ENCODE measurements at regions not wholly inside any gene's neighbourhood (a gene's known extent, or its start where the extent isn't known, plus 50 kb on each side); places are given as distances from the start of the nearest gene placed in this dataset.

DNA sequence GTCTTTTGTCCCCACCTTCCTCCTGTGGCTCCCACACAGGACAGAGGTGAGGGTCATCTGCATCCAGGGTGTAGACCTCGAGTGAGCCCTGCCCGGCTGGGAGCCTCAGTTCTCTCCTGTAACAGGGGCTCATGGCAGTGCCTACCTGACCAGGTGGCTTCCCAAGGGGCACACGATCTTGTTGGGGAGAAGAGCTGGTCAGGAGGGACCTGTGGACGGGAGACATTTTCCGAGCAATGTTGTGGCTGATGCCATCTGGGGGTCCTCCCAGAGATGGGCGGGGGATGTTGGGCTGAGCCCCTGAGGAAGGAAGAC is 51.9 kb downstream of the CEBPB start:
- DNase-seq (ENCODE audit: low spot score) = no peak
- intact Hi-C loops (cut with DNase I) = loop anchor here in 1 of 2 donors (2.0 kb wide), 1 partner anchor 36 kb away; no protein-coding TSS in a partner anchor

DNA sequence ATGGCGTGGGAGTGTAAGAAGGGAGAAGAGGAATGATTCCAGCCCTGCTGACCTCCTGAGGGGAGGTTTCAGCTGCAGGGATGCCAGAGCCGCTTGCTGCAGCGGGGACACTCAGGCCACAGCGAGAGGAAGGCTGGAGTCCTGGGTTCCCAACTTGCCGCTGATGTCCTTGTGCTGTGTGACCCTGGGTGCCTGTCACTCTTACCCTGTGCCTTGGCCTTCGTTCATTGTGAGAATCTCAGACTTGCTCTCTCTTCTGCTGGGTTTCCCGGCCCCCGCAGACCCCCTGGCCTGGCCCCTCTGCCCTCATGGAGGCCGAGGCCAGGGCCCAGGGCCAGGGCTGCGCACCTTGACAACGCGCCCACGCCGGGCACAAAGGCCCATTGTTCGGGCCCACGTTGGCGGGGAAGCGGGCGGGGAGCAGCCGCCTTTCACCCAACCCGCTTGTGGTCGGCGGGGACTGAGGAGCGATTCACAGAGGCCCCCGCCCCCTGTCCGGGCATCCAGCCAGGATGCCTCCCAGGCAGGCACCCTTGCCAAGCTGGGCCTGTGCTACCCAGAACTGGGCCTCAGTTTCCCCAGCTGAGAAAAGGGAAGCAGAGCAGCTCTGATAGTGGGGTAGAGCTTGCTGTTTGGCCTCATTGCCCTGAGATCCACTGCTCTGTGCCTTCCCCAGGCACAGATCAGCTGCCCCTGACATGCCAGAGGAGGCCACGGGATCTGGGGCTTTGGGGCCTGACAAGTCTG is 52.4 kb downstream of the CEBPB start:
- intact Hi-C loops (cut with DNase I) = loop anchor here in 1 of 2 donors (1.0 to 2.0 kb wide), 2 partner anchors 36 to 47 kb away; no protein-coding TSS in a partner anchor
- DNase-seq (ENCODE audit: low spot score) = no peak

DNA sequence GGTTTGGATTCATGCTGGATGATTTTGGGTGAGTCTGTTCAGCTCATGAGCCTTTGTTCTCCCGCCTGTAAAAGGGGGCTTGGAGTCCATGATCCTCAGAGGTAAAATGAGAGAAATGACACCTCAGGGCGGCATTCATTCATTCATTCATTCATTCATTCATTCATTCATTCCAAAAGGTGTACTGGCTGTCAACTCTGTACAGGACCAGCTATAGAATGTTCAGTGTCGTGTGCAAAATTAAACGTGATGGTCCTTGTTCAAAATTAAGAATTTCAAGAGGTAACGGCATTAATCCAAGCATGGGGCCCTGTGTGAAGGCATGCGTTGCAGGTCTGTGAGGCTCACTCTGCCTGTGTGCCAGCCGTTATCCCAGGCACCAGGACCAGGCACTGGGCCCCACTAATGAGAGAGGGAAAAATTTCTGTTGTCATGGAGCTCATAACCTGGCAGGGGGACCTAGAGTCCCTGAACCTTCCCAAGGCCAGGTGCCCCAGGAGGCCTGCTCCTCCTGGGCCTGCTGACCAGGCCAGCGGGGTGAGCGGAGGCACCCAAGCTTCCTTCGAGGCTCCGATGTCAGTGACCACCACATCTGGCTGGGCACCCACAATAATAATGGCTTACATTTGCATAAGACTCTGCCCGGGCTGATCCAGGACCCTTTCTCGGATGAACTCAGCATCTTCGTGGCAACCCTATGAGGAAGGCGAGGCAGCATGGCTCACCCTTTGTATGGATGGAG is 53.2 kb downstream of the CEBPB start:
- no peak for DNase-seq (ENCODE audit: low spot score)
- intact Hi-C loops (cut with DNase I) = loop anchor here in 1 of 2 donors (1.0 to 2.0 kb wide), 2 partner anchors 37 to 47 kb away; no protein-coding TSS in a partner anchor

DNA sequence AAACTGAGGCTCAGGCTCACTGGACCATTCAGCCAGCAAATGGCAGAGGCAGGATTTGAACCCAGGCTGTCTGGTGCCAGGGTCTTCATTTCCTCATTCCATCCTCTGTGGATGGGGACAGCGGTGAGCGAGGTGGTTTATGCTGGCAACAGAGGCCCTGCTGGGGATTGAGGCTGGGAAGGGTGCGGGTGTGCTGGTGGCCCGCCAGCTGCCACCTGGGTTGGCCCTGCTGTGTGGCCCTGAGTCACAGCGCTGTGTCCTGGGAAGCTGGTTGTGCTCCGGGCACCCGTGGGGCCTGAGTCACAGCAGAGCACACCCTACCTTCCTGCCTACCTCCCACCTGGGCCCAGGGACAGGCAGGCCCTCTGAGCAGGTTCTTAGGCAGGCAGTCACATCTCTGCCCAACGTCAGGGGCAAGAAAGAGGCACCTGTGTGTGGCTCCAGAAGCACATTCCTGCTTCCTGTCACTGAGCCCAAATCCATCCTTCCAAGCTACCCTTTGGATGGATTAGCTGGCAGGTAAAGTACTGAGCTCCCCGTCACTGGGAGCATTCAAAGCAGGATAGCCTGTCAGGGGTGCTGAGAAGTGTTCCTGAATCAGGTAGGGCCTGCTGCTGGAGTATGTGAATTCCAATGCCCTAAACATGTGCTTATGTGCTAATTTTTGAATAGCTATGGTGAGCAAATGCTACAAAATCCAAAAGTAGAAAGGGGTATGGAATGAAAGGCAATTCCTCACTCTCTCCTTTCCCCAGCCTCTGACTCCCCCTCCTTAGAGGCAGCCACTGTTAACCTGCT is 53.9 kb downstream of the CEBPB start:
- intact Hi-C loops (cut with DNase I) = no loop called here
- no peak for DNase-seq (ENCODE audit: low spot score)

DNA sequence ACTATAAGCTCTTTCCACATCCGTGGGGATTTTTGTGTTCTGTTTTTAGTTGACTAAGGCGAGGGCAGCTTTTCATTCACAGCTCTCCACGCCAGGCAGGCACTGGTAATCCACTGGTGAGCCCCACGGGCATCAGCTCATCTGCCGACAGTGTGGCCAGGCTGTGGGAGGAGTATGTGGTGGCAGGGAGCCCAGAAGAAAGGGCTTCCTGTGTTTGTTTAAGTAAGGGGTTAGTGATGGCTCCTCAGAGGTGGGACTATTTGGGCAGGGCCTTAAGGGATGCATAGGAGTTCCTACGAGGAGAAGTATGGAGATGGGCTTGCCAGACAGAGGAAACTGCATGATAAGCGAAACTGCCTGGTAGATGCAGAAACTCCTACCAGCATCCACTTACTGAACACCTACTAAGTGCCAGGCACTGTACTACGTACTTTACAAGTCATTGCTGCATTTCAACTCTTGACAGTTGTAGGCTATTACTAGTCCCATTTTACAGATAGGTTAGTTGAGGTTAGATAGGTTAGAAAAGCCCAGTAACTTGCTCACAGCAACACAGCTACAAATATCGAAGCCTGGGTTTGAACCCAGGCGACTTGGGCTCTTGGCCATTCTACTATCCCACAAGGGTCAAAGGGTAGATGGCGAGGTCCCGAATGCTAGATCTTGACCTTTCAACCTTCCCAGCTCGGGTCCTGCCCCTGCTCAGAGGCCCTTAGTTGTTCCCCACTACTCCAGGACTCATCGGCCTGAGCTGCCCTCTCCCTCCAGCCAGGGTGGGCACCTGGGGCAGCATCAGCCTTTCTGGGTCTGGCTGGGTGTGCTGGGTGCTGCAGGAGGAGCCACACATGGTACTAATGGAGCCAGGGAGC is 55.1 kb downstream of the CEBPB start:
- DNase-seq (ENCODE audit: low spot score) = no peak
- intact Hi-C loops (cut with DNase I) = no loop called here

DNA sequence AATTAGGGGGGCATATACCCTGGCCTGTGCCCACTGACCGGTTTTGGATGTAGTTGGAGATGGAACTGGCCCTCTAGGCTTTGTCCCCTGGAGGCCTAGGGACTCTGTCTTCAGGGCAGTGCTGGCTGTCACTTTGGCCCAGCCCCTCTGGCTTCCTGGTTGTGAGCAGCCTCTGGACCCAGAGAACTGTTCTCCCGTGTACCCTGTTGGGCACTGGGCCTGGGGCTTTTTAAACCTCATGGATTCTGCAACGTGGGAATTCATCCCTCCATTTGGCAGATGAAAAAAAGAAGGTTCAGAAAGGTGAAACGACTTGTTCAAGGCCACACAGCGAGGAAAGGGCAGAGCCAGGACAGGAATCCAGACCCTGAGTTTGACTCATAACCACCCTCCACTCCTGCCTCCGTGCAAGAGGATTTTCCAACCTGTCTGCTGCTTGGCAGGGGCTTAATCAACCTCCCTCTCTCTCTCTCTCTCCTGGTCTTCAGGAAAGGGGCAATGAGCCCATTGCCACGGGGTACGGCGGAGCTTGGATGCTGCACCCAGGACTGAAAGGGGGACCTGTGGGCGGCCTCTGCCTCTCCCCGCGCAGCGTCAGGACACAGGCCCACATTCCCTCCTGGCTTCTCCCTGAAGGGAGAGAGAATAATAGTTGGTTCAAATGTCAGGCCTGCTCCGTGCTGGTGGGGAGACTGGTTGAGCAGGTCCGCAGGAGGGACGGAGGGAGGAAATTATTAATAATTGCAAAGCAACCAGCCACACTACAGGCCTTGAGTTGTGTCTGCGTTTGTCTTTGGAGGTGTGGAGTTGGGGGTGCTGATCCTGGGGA is 56.0 kb downstream of the CEBPB start:
- intact Hi-C loops (cut with DNase I) = no loop called here
- DNase-seq (ENCODE audit: low spot score) = no peak

DNA sequence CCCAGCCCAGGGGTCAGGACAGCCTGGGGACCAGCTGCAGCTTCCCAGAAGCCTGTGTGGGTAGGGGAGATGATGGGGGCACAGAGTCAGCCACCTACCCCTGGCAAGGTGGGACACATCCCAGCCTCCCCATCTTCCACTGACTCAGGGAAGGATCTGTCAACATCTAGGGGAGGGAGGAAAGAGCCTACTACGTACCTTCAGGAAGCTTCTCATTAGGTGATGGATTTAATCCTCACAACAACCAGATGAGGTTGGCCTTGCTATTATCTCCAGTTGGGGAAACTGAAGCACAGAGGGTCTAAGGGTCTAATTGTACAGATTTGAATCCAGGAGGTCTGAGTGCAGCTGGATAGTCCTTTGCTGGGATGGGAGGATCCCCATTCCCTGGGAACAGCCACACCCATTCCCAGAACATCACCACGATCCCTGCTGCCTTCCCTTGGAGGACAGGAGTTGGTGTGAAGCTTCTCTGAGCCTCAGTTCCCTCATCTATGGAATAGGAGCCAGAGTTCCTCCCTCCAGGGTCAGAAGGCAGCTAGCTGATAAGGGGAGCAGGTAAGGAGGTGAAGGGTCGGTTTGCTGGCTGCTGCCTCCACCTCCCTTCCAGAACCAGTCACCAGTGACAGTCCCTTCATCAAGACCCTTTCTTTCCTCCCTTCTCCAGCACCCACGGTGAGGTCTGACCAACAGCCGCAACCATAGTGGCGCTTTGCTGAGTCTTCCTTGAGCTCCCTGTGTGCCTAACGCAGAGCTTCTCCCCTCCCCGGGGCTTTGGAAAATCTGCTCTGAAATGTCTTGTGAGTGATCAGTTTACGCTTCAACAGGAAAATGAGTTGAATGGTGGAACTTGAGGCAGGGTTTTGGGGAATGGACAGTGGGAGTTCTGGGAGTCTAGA is 56.8 kb downstream of the CEBPB start:
- no peak for DNase-seq (ENCODE audit: low spot score)
- intact Hi-C loops (cut with DNase I) = no loop called here

DNA sequence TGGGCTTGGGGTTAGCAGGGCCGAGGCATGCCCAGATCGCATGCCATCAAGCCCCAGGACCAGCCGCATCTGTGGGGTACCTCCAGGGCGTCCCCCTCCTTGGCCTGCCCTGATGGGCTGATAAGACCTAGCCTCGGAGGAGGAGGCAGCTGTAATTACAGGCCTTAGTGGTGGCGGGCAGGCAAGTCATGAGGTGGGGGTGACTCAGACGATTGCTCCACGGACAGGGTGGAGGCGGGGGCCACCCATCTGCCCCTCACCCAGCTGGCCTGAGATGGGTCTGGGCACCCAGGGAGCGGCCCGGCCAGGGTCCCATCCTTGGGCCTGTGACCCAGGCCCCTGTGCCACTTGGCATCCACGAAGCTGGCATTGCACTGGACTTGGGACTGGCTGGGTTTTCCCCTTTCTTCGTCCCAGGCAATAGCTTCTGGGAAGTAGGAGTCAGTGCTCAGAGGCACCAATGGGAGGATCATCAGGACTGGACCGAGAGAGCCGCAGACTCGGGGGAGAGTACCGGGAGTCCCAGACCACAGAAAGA is 57.5 kb downstream of the CEBPB start:
- intact Hi-C loops (cut with DNase I) = no loop called here
- no peak for DNase-seq (ENCODE audit: low spot score)

DNA sequence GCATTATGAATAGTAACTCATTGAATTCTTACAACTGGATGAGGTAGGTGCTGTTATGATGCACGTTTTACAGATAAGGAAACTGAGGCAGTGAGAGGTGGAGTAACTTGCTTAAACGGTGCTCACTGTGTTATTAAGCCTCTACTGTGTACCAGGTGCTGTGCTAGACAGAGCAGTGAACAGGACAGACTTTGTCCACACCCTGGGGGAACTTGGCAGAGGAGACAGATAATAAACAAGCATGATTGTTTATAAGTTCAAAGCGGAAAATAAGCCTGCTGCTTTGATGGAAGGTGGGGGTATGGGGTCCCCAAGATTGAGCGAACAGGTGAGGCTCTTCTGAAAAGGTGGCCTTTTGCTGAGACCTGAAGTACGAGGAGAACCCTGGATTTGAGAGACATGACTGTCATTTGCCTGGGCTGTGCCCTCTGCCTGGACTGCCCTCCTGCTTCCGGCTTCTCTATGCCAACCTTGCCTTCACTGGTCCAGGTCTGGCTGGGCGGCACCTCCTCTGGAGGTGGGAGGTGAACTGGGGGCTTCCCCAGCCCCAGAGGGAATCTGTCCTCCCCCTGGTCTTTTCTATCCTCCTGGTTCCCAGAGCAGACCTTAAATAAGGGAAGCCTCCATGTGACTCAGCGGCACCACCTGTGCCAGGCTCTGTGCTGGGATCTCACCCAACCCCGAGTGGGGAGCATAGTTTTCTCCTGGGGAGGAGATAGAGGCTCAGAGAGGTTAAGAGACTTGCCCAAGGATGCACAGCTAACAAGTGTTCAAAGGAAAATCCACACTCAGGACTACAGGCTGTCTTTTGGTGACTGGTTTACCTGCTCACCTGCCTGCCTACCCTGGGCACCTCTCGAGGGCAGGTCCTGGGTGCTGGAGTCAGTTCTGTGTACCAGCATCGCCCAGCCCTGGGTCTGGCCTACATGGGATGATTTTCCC is 59.1 kb downstream of the CEBPB start:
- DNase-seq (ENCODE audit: low spot score) = no peak
- intact Hi-C loops (cut with DNase I) = no loop called here

DNA sequence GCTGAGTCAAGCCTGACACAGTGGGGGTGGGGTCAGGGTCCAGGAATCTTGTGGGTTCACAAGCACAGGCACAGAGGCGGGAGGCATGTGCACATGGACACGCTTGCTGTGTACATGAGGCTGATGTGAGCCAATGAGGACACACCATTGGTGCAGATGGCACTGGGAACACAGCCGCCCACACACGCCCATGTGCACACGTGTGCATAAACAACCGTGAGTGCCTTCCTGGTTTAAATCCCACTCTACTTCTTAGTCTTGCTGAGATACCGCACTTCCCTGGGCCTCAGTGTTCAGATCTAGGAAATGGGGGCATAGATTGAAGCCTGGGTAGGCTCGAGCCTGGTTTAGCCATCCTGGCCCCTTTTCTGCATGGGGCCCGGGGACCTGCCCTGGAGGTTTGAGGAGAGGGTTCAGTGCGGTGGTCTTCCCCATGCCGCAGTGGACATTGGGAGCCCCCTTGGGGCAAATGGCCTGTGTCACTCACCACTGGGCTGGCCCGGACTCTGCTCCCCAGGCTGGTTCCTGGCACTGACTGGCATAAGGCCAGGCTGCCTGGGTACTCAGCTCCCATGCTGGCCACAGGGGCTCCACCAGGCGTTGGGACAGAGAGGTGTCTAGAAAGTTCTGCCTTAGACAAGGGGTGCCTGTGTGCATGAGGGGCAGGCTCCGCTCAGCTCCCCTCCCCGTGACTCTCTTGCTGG is 60.2 kb downstream of the CEBPB start:
- intact Hi-C loops (cut with DNase I) = no loop called here
- no peak for DNase-seq (ENCODE audit: low spot score)

DNA sequence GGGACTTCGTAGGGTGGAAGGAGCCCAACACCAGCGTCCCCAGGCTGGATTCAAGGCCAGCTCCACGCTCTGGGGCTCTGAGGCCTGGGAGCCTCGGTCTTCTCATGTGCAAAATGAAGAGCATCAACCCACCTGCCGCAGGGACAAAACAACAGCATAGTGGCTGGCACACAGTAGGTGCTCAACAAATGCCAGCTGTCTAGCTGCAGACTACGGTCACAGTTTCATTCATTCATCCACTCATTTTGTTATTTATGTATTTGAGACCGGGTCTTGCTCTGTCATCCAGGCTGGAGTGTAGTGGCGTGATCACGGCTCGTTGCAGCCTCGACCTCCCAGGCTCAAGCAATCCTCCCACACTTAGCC is 60.7 kb downstream of the CEBPB start:
- intact Hi-C loops (cut with DNase I) = no loop called here
- no peak for DNase-seq (ENCODE audit: low spot score)

DNA sequence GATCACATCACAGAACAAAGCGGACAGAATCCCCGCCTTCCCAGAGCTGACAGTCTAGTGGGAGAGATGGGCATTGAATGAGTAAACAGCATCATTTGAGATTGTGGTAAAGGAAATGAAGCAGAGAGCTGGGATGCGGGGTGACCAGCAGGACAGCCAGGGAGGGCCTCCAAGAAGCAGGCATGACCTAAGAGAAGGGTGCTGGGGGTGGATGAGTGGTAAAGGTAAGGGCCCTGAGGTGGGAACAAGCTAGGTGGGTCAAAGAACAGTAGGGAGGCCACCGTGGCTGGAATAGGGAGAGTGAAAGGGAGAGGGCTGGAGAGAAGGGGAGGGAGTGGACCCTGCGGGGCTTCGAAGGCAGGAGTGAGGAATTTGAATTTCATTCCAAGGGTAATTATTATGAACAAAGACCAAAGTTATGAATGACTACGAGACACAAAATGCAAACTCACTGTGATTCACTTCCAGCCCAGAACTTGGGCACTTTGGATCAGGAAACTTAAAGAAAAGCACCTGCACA is 61.4 kb downstream of the CEBPB start:
- no peak for DNase-seq (ENCODE audit: low spot score)
- intact Hi-C loops (cut with DNase I) = no loop called here

DNA sequence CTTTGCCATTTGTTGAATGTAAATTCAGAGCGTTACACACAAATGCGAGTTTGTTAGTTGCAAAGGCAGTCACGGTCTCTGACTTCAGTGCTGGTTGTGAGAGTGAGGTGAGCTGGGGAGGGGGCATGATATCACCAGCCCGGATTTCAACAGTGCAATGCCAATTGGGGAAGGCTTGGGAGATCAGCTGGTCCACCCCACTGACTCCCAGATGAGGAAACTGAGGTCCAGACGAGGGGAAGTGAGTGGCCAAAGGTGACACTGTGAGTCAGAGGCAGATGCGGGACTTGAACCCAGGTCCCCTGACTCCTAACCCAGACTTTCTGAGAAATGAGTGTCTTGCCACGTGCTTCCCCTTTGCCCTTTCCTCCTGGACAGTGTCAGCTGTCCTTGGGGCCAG is 62.1 kb downstream of the CEBPB start:
- intact Hi-C loops (cut with DNase I) = no loop called here
- no peak for DNase-seq (ENCODE audit: low spot score)

DNA sequence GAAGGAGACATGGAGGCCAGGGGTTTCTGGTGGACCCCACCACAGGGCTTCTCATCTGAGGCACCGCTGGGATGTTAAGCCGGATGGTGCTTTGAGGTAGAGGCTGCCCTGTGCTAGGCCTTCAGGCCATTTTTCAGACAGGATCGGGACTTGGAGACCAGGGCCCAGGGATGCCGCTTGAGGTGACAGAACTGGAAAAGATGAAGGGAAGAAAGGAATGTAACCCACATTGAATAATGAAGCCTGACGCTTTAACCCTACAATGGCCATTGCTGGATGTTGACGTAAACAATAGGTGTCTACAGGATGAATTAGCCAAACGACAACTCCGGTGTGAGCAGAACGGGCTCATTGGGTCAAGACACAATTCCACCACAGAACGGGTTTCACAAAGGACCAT is 62.5 kb downstream of the CEBPB start:
- intact Hi-C loops (cut with DNase I) = no loop called here
- no peak for DNase-seq (ENCODE audit: low spot score)

DNA sequence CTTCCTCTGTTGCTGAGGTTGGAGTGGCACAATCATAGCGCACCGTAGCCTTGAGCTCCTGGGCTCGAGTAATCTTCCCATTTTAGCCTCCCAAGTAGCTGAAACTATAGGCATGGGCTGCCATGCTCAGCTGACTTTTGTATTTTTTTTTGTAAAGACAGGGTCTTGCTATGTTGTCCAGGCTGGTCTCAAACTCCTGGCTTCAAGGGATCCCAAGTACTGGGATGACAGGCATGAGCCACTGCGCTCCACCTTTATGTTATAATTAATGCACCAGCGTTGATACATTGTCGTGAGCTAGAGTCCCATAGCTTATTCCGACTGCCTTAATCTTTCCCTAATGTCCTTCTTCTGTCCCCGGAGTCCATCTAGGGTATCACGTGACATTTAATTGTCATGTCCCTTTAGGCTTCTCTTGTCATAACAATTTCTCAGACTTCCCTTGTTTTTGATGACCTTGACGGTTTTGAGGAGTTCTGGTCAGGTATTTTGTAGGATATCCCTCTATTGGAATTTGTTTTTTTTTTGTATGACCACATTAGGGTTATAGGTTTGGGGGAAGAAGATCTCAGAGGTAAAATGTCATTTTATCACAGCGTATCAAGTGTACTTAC is 63.9 kb downstream of the CEBPB start:
- intact Hi-C loops (cut with DNase I) = no loop called here
- DNase-seq (ENCODE audit: low spot score) = no peak

Data from posterior vena cava (tissue), 2 donors.